Embryonic facial prominence (tissue), 1 donor: ENCODE measurements at regions not wholly inside any gene's neighbourhood (a gene's known extent, or its start where the extent isn't known, plus 50 kb on each side); places are given as distances from the start of the nearest gene placed in this dataset.

ENCODE experiments used
- DNase-seq: peaks from one replicate; pipeline ENCODE4 v3.0.0-alpha.2; 2016; ENCODE audit errors: extremely low spot score

DNA sequence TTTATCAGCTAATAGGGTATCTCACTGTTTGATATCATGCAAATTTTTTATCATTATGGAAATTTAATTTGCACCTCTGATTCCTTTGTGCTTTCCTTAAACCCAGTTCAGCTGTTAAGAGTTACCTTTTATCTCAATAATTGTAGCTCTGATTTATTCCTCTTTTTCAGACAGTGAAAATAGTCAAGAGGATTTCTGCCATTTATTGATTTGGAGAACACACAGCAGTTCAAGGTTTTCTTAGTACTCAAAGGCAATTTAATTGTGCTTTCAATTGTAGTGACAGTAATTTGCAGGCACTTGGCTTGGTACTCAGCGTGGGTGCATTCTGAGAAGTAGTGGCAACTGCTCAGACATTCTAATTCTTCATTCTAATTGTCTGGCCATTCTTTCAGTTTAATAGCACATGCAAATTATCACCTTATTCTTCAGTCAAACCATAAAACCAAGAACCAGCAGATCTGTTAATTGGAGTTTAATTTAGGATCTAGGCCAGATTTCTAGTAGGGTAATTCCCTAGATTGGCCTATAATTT lies 709.3 kb downstream of the RPS29 start:
- DNase-seq: no peak

DNA sequence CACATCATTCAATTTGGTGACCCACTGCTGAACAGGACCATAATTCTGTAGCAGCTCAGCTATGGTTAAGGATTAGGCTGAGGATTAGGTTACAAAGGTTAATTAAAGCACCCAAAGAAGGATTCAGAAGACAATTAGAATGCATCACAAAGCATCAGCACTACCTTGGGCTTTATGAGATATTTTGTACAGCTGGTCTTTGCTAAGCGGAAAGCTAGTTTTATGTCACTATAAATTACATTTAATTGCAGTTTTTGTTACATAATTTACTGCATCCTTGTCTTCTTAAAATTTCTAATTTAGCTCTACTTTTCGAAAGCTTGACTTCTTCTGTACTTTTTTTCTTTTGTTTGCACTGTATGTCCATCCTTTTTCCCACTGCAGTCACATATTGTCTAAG lies 711.5 kb downstream of the RPS29 start:
- no peak for DNase-seq

GRCh38 chr14:48857366-48857765 lies 728.8 kb downstream of the RPS29 start:
- DNase-seq: no peak

GRCh38 chr14:48853159-48853558 lies 733.0 kb downstream of the RPS29 start:
- DNase-seq: no peak

- DNase-seq: no peak
Observed at GRCh38 chr14:48849741-48850322, 736.3 kb downstream of the RPS29 start.

DNA sequence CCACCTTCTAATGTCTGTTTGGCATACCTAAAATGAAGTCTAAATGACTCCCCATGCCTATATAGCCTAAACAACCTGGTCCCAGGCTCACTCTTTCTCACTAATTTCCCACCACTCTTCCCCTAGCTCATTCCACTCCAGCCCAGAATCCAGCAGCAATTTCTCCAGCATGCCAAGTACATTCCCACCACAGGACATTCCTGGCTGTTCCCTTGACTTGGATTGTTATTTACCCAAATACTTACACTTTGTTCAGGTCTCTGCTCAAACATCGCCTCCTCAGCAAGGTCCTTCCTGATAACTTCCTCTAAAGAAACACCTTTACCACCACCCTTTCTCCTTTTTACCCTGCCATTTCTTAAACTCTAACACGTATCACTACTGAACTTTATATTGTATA lies 743.4 kb downstream of the RPS29 start:
- DNase-seq: no peak

DNA sequence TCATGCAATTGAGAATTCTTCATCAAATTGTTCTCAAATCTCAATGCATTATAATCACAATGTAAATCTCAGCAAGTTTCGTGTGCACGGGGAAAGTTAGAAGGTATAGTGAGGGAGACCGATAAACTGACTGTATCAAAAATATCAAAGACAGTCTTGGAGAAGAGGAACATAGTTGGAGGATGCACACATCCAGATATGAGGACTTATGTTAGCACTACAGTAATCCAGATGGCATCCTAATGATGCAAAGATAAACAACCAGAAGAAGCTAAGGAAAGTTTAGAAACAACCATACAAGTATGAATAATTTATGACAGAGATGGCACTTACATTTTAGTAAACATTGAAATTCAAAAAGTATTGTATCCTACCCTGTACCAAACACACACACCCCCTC lies 760.1 kb downstream of the RPS29 start:
- no peak for DNase-seq

GRCh38 chr14:48814562-48814961 lies 771.6 kb downstream of the RPS29 start:
- no peak for DNase-seq

- no peak for DNase-seq
Observed at GRCh38 chr14:48805315-48805714, 780.9 kb downstream of the RPS29 start.

DNA sequence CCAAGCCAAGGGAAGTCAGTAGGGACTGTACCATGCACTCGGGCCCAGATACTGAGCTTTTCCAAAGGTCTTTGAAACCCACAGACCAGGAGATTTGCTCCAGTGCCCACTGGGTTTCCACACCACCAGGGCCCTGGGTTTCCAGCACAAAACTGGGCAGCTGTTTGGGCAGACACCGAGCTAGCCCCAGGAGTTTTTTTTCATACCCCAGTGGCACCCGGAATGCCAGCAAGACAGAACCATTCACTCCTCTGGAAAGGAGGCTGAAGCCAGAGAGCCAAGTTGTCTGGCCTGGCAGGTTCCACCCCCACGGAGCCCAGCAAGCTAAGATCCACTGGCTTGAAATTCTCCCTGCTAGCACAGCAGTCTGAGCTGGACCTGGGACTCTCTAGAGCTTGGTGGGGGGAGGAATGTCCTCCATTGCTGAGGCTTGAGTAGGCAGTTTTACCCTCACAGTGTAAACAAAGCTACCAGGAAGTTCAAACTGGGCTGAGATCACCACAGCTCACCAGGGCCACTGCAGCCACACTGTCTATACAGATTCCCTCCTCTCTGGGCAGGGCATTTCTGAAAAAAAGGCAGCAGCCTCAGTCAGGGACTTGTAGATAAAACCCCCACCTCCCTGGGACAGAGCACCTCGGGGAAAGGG lies 793.7 kb downstream of the RPS29 start:
- DNase-seq: no peak

DNA sequence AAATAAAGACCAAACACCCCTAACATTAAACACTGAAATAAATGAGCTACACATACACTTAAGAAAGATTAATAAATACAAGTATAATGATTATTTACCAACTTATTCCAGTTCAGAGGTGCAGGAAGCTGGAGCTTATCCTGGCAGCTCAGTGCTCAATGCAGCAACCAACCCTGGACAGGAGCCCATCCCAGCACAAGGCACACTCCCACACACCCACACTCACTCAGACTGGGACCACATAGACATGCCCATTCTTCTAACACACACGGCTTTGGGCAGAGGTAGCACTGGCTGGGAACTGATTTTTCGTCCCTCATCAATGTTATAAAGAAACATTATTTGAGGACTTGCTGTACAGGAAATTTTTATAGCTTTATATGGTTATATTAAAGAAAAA lies 797.4 kb downstream of the RPS29 start:
- DNase-seq: no peak

- no peak for DNase-seq
Observed at GRCh38 chr14:48786498-48786897, 799.7 kb downstream of the RPS29 start.

DNA sequence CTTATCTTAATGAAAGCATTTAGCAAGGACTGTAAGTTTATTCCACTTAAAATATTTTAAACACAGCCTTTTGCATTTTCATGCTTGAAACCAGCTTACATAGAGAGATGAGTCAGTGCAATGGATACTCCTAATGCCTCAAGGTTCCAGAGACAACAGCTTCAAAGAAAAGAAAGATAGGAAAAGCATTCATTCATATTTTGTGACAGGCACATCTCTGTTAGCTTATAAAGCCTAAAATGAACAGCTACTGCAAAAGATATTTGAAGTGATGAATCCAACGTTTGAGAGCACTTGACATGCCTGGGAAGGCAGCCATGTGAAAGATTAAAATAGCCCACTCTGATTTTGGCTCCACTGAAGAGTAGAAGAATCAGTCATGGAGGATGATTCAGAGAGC lies 814.5 kb downstream of the RPS29 start:
- DNase-seq: no peak

DNA sequence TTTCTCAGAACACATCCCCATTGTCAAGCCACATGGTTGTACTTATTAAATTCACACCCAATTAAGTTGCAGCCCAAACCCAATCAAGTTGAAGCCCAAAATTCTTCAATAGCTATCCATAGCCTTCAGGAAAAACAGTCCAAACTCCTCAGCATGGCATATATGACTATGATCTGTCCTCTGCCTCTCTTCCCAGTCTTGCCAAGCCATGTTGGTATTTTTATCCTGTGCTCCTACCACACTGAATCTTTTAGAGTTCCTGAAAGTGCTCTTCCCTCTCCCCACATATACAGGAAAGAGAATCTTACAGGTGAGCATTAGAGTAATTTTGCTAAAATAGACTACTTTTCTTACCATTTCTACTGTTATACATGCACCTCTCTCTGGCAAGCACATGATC lies 834.9 kb downstream of the RPS29 start:
- no peak for DNase-seq

- no peak for DNase-seq
Observed at GRCh38 chr14:48748151-48748675, 838.0 kb downstream of the RPS29 start.

GRCh38 chr14:48747561-48748089 lies 838.6 kb downstream of the RPS29 start:
- no peak for DNase-seq

- DNase-seq: no peak
Observed at GRCh38 chr14:48744202-48744601, 842.0 kb downstream of the RPS29 start.

GRCh38 chr14:48738186-48738925 lies 847.8 kb downstream of the RPS29 start:
- DNase-seq: no peak

DNA sequence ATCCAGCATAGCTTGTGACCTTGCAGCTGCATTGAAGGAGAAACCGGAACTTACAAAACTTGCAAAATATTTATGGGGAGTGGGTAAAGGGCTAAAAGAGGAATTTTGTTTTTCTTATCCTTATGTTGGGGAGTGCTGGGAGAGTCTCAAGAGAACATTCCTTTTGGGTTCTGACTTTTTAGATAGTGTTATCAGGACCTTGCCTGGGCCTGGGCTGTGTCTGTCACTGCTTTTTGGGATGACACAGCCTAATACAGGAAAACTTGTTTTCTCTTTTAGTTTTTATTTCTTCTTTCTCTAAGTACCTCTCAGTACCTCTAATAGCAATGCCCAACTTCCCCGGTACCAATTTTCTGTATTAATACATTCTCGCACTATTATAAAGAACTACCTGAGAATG lies 850.6 kb downstream of the RPS29 start:
- DNase-seq: no peak

DNA sequence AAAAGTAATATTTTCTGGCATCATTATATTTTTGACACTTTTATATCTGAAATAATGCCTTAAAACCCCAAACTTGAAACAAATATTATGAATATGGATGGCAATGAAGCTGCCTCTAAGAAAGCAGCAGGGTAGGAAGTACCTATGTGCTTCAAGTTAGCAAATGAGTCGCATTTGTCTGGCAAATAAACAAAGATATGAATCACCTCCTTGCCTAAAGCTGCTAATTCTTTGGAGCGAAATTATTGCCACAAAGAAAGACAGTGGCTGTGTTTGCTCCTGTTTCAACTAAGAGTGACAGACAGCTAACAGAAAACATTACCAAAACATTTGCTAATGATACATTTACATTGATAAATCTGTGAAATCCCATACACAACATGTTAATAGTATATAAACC lies 854.9 kb downstream of the RPS29 start:
- DNase-seq: no peak

DNA sequence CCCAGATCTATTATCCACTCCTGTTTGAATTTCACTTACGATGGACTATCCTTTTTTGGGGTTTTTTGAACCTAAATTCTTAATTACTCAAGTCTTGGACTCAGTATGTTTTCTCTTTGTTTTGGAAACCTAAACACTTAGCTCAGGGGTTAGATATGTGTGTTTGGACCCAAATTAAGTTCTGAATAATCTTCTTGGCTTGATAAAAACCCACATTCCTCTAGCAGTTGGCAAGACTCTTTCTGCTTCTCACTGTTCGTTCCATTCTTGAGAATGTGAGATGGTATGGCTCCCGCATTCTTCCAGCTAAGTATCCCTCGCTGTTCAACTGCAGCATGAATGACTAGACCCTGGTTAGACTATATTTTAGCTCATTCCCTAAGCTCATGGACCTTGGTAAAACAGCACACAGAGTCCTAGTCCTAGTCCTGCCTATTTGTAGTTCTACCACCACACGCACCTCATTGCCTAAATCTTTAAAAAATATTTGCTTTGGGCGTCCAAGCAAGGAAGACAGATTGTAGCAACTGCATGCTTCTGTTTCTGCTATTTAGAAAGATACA lies 860.0 kb downstream of the RPS29 start:
- no peak for DNase-seq

DNA sequence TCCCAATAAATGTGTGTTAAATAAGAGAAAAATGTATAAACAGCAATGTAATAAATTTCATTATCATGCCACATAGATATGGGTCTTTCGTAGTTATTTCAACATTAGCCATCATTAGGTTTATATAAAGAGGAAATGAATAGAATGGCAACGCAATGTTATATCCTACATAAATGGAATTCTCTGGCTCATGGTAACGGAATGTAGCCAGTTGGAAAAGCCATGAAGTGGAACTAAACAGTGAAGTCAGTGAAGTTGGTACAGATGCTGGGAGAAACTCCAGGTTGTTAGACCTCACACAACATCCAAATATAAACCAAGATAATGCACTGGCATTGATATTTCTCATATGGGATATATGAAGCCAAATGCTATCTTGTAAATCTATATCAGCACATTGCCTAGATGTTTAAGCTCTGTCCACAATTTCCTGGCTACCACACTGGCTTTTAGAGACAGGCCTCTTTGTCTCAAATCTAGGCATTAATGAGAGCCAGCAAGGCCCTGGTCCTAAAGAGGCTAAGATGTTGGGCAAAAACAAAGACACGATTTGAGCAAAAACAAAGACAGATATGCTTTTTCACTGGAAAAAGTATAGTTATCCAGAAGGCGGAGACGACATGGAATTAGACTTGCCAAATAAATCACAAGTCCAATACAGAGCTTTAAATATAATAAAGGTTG lies 861.0 kb downstream of the RPS29 start:
- no peak for DNase-seq
